HK-2 (cell line): ENCODE measurements at regions not wholly inside any gene's neighbourhood (a gene's known extent, or its start where the extent isn't known, plus 50 kb on each side); places are given as distances from the start of the nearest gene placed in this dataset.
"Not testable (repeated sequence)": the region's sequence is repeated elsewhere in the genome, so short reads cannot be mapped to it uniquely, and the experiment has no call there.

Experiments used
- DNase-seq: peaks from one replicate; pipeline ENCODE4 v3.0.0-alpha.2; 2018; ENCODE audit not compliant: unreplicated experiment

GRCh38 chr19:23597661-23598060 lies 89.4 kb downstream of the ZNF675 start:
- no peak for DNase-seq

GRCh38 chr19:23596872-23597271 lies 90.1 kb downstream of the ZNF675 start:
- DNase-seq: no peak

- DNase-seq: not testable (repeated sequence)
These were observed 92.7 kb downstream of the ZNF675 start for GRCh38 chr19:23594311-23594710.

- DNase-seq: no peak
These were observed 99.5 kb downstream of the ZNF675 start for GRCh38 chr19:23587546-23587945.

- DNase-seq: peak; percentile 2
These were observed 109.5 kb downstream of the ZNF675 start for GRCh38 chr19:23577501-23577900.

GRCh38 chr19:23571175-23571574 lies 115.8 kb downstream of the ZNF675 start:
- DNase-seq: no peak

- not testable (repeated sequence) for DNase-seq
These were observed 118.9 kb downstream of the ZNF675 start for GRCh38 chr19:23568116-23568515.

- DNase-seq: no peak
These were observed 121.8 kb downstream of the ZNF675 start for GRCh38 chr19:23565256-23565655.

- no peak for DNase-seq
These were observed 123.7 kb downstream of the ZNF675 start for GRCh38 chr19:23563326-23563725.

- DNase-seq: no peak
These were observed 125.7 kb downstream of the ZNF675 start for GRCh38 chr19:23561341-23561740.

GRCh38 chr19:23560051-23560450 lies 127.0 kb downstream of the ZNF675 start:
- no peak for DNase-seq

GRCh38 chr19:23558541-23558940 lies 128.5 kb downstream of the ZNF675 start:
- DNase-seq: no peak

GRCh38 chr19:23557381-23557780 lies 129.6 kb downstream of the ZNF675 start:
- DNase-seq: no peak

GRCh38 chr19:23554548-23554947 lies 132.5 kb downstream of the ZNF675 start:
- no peak for DNase-seq

- DNase-seq: peak; percentile 40
These were observed 136.9 kb downstream of the ZNF675 start for GRCh38 chr19:23550102-23550501.

- DNase-seq: no peak
These were observed 139.1 kb downstream of the ZNF675 start for GRCh38 chr19:23547816-23548430.

- DNase-seq: no peak
These were observed 139.9 kb downstream of the ZNF675 start for GRCh38 chr19:23547156-23547555.

GRCh38 chr19:23543351-23543750 lies 143.7 kb downstream of the ZNF675 start:
- DNase-seq: no peak

- DNase-seq: no peak
These were observed 144.4 kb downstream of the ZNF675 start for GRCh38 chr19:23542562-23542961.

- DNase-seq: no peak
These were observed 145.0 kb downstream of the ZNF675 start for GRCh38 chr19:23541991-23542390.

GRCh38 chr19:23540180-23540579 lies 144.9 kb upstream of the ZNF91 start:
- DNase-seq: not testable (repeated sequence)

GRCh38 chr19:23539499-23539898 lies 144.2 kb upstream of the ZNF91 start:
- DNase-seq: no peak

- DNase-seq: not testable (repeated sequence)
These were observed 141.9 kb upstream of the ZNF91 start for GRCh38 chr19:23537136-23537535.

- DNase-seq: not testable (repeated sequence)
These were observed 141.1 kb upstream of the ZNF91 start for GRCh38 chr19:23536341-23536740.
